Endothelial cell of umbilical vein (primary cell): ENCODE measurements at regions not wholly inside any gene's neighbourhood (a gene's known extent, or its start where the extent isn't known, plus 50 kb on each side); places are given as distances from the start of the nearest gene placed in this dataset.

Source experiments
- EZH2 ChIP-seq: IDR thresholded peaks from 2 replicates; pipeline ENCODE4 v1.6.1; 2012; ENCODE audit warnings: borderline replicate concordance, low read depth, mild to moderate bottlenecking, moderate library complexity, low read length, inconsistent platforms; ENCODE audit not compliant: severe bottlenecking
- JUN ChIP-seq: IDR thresholded peaks from 2 replicates; pipeline ENCODE4 v1.6.1; 2011; ENCODE audit warnings: borderline replicate concordance, low read depth; ENCODE audit not compliant: insufficient read length, insufficient read depth
- MYC ChIP-seq: IDR thresholded peaks from one replicate; pipeline ENCODE4 v1.6.1; 2011; ENCODE audit warnings: mild to moderate bottlenecking, low read depth, low read length
- POLR2A ChIP-seq: IDR thresholded peaks from 2 replicates; pipeline ENCODE4 v1.6.1; 2012; ENCODE audit warnings: low read depth, mild to moderate bottlenecking, control low read depth, low read length
- POLR2AphosphoS5 ChIP-seq: IDR thresholded peaks from 2 replicates; pipeline ENCODE4 v1.6.1; 2012; ENCODE audit warnings: low read depth, mild to moderate bottlenecking, control low read depth, low read length, moderate library complexity; ENCODE audit not compliant: insufficient read depth
- TF ChIP-seq, protein P1 (sequence below), 2 donors: IDR thresholded peaks; 1 replicate in 1 of 2; 2 replicates in 1 of 2; pipeline ENCODE4 v1.5.1; 2011; ENCODE audit warnings: low read length in 2 of 2, mild to moderate bottlenecking in 2 of 2, moderate library complexity in 2 of 2, control low read depth in 1 of 2, inconsistent platforms in 1 of 2, low read depth in 1 of 2; ENCODE audit not compliant: insufficient read depth in 1 of 2; ENCODE audit errors: extremely low read depth in 1 of 2
- TF ChIP-seq, protein P2 (sequence below): IDR thresholded peaks from 2 replicates; pipeline ENCODE4 v1.6.1; 2011; ENCODE audit not compliant: insufficient read depth, insufficient read length

DNA sequence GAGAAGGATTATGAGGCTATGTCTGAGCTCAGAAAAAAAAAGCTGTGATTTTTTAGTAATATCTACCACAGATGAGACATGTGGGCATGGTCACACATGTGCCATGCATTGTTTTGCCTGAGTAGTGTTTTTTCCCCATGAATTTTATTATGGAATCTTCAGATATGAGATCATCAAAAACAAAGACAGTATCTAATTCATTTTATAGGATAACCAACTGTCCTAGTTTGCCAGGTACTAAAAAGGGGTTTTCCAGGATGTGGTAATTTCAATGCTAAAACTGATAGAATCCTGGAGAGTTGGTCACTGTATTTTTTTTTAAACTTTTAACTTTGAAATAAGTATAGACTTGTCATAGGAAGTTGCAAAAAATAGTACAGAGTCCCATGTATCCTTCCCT, 127.4 kb upstream of the MAP3K7 start:
- TF ChIP-seq POLR2AphosphoS5 (no peak), EZH2 (no peak), MYC (no peak), POLR2A (no peak), JUN (no peak)
- TF ChIP-seq, protein P1, sequence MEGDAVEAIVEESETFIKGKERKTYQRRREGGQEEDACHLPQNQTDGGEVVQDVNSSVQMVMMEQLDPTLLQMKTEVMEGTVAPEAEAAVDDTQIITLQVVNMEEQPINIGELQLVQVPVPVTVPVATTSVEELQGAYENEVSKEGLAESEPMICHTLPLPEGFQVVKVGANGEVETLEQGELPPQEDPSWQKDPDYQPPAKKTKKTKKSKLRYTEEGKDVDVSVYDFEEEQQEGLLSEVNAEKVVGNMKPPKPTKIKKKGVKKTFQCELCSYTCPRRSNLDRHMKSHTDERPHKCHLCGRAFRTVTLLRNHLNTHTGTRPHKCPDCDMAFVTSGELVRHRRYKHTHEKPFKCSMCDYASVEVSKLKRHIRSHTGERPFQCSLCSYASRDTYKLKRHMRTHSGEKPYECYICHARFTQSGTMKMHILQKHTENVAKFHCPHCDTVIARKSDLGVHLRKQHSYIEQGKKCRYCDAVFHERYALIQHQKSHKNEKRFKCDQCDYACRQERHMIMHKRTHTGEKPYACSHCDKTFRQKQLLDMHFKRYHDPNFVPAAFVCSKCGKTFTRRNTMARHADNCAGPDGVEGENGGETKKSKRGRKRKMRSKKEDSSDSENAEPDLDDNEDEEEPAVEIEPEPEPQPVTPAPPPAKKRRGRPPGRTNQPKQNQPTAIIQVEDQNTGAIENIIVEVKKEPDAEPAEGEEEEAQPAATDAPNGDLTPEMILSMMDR (IDR thresholded peaks at IDR 0.05; ENCODE audit: extremely low read depth in 1 of 2, insufficient read depth in 1 of 2, low read depth in 1 of 2, low read length in 2 of 2) = no peak
- TF ChIP-seq, protein P2, sequence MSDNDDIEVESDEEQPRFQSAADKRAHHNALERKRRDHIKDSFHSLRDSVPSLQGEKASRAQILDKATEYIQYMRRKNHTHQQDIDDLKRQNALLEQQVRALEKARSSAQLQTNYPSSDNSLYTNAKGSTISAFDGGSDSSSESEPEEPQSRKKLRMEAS = no peak
